HG03064 (cell line): ENCODE measurements at regions not wholly inside any gene's neighbourhood (a gene's known extent, or its start where the extent isn't known, plus 50 kb on each side); places are given as distances from the start of the nearest gene placed in this dataset.

Source experiments
- ATAC-seq: cut with Tn5 transposase; IDR thresholded peaks from one replicate; pipeline ENCODE4 v1.9.1; 2021; ENCODE audit warnings: low read depth; ENCODE audit not compliant: unreplicated experiment

DNA sequence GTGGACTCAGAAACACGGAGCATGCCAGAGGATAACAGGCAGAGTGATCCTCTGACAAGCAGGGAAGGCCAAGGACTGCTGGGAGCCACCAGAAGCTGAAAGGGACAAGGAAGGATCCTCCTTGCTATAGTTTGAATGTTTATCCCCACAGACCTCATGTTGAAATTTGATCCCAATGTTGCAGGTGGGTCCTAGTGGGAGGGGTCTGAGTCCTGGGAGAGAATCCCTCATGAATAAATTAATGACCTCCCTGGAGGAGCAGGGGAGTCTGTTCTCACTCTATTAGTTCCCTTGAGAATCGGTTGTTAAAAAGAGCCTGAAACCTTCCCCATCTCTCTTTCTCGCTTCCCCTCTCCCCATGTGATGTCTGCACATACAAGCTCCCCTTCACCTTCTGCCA is 124.4 kb downstream of the FBXO15 start:
- ATAC-seq, result no peak

DNA sequence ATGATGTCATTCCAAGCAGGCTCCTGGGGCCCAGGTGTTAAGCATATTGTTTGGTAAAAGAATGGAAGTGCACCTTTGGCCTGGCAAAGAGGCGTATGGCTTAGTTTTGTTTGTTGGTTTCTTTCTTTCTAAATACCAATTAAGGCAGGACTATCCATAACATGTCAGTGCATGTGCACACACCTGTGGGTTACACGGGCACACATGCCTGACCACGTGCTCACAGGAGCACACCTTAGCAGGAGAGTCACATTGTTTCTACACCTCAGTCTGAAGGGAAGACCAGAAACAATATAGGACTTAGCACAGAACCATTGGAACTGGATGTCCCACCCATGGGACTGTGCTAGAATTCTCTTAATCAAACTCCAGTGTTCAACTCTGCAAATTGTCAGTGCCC is 127.8 kb downstream of the FBXO15 start:
- ATAC-seq, result no peak

DNA sequence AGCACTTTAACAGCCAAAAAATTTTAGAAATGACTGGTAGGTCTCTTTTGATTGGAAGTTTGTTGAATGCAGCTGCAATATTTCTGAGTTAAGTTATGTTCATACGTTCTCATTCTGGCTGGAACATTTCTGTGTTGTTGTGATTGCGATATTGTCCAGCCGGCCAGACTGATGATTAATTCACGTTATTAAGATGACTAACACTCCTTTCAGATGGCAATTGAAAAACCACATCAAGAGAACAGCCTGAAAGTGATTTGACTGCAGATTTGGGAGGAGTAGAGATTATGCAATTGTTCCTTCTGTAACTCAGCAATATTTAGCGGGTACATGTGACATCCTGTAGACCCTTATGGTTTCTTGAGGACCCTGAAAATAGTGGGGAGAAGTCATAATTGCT is 133.7 kb downstream of the FBXO15 start:
- no peak for ATAC-seq

DNA sequence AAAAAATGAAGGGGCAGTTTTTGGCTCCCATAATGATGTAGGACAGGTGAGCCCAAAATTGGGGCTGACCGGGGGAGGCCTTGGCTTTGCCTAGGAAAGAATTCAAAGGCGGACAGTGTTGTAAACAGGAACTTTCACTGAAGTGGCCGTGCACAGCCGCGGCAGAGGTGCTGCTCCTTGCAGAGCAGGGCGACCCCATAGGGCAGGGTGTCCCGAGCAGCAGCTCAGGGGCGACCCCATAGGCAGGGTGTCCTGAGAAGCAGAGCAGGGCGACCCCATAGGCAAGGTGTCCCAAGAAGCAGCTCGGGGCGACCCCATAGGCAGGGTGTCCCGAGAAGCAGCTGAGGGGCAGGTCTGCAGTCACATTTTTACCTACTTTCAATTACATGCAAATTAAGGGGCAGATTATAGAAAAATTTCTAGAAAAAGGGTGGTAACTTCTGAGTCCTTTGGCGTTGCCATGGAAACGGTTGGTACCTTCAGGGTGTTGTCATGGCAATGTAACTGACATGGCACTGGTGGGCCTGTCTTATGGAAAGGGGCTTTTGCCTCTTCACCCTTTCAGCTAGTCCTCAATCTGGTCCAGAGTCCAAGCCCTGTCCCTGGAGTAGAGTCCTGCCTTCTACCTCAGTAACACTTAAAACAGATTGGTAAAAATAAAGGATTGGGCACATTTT is 134.5 kb downstream of the FBXO15 start:
- no peak for ATAC-seq

GRCh38 chr18:74006143-74006542 is 141.5 kb downstream of the FBXO15 start:
- ATAC-seq, result no peak

GRCh38 chr18:74005320-74006109 is 142.1 kb downstream of the FBXO15 start:
- no peak for ATAC-seq

GRCh38 chr18:73992242-73993022 is 155.2 kb downstream of the FBXO15 start:
- no peak for ATAC-seq

GRCh38 chr18:73991570-73991969 is 156.1 kb downstream of the FBXO15 start:
- ATAC-seq, result no peak

DNA sequence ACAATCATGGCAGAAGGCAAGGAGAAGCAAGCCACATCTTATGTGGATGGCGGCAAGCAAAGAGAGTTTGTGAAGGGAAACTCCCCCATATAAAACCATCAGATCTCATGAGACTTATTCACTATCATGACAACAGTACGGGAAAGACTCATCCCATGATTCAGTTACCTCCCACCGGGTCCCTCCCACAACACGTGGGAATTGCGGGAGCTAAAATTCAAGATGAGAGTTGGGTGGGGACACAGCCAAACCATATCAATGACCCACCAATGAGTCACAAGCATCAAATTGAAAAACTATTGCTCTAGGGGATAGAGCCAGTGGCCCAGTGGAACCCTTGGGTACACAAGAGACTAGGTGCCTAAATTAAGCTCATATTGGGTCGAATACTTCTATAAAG is 157.4 kb downstream of the FBXO15 start:
- ATAC-seq, result no peak

DNA sequence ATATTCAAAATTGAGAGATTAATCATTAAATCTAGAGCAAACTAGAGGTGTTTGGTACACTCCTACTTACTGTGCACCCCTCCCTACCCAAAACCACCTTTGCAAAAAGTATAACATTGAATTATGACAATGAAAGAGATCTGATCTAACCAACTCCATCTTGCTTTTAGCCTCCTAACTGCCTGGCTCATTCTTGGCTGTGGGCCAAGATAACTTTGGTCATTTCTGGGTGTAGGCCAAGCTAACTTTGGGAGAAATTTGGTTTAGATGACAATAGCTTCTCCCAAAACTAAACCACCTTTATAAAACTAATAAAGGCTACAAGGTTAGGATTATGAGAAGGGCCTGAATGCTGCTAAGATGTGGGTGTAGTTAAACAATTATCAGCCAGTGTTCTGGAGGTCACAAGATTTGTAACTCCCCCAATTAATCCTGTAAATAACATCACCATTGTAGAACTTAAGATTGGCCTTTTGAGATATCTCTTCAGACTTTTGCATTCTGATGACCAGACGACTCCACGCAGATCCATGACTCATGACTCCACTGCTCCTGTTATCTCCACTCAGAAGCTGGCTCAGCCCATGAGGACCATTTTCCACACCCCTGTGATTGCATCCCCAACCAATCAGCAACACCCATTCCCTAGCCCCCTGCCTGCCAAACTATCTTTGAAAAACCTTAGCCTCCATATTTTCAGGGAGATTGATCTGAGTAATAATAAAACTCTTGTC is 160.2 kb downstream of the FBXO15 start:
- ATAC-seq, result no peak

- no peak for ATAC-seq
Measured at GRCh38 chr18:73986711-73987110, 160.9 kb downstream of the FBXO15 start.

GRCh38 chr18:73985855-73986625 is 161.6 kb downstream of the FBXO15 start:
- no peak for ATAC-seq

DNA sequence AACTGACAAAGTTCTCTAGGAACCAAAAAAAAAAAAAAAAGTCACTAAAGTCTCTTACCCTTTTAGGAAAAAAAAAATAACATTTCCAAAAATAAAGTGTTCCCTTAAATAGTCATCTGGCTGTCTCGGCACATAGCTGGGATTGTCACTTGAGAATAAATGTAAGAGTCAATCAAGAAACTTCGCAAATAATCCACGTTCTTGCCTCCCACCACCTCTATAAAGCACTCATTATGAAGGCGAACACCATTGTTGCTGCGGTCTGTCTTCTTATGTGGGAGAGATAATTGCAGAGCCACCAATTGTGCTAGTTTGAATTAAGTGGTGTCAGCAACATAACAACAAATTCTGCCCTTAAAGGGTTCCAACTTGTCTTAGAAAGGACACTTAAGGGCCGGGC is 163.7 kb downstream of the FBXO15 start:
- no peak for ATAC-seq

- no peak for ATAC-seq
Measured at GRCh38 chr18:73983496-73983895, 164.1 kb downstream of the FBXO15 start.

- no peak for ATAC-seq
Measured at GRCh38 chr18:73981796-73982195, 165.8 kb downstream of the FBXO15 start.

- no peak for ATAC-seq
Measured at GRCh38 chr18:73980289-73980979, 167.2 kb downstream of the FBXO15 start.

GRCh38 chr18:73979742-73980141 is 167.9 kb downstream of the FBXO15 start:
- no peak for ATAC-seq

DNA sequence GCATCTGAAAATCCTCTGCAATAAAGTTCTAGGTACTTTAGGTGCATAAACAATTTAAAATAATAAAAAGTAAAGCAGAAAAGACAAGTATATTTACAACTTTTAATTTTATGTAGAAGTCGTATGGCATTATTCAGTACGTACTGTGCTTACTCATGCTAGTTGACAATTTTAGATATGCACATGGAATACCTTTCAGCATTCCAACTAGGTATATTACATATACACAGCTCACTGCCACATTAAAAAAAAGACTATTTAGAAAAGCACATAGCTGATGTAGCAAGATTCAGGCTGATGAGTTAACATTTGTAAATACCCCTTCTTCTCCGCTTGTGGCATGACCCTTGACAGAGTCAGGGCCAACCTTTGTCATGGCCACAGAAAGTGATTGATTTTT is 171.2 kb downstream of the FBXO15 start:
- no peak for ATAC-seq

DNA sequence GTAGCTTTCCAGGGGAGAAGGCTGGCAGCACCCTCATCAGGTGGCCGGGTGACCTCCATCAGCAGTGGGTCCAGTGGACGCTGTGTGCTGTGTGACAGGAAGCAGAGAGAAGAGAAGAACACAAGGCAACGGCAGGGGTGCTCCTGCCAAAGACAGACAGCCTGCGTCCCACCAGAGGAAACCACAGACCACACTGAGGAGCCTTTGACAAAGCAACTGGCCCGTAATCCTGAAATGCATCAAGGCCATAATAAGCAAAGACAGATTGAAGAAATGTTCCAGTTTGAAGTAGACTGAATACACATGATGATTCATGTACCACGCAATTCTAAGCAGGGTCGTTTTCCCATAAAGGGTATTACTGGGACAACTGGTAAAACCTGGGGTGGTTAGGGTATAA is 172.4 kb downstream of the FBXO15 start:
- ATAC-seq, result no peak
